HG03342 (cell line): ENCODE measurements at regions not wholly inside any gene's neighbourhood (a gene's known extent, or its start where the extent isn't known, plus 50 kb on each side); places are given as distances from the start of the nearest gene placed in this dataset.
"Not testable (repeated sequence)": the region's sequence is repeated elsewhere in the genome, so short reads cannot be mapped to it uniquely, and the experiment has no call there.

Experiments
- ATAC-seq: cut with Tn5 transposase; IDR thresholded peaks from one replicate; pipeline ENCODE4 v1.9.1; 2021; ENCODE audit warnings: mild to moderate bottlenecking, moderate library complexity; ENCODE audit not compliant: unreplicated experiment

GRCh38 chr10:2813286-2813685 lies 254.1 kb upstream of the PFKP start:
- no peak for ATAC-seq

GRCh38 chr10:2812631-2813030 lies 254.7 kb upstream of the PFKP start:
- ATAC-seq, result no peak

GRCh38 chr10:2800178-2800577 lies 267.2 kb upstream of the PFKP start:
- no peak for ATAC-seq

- no peak for ATAC-seq
These were observed 268.9 kb upstream of the PFKP start for GRCh38 chr10:2798336-2799022.

GRCh38 chr10:2791774-2792443 lies 275.4 kb upstream of the PFKP start:
- ATAC-seq, result no peak

- no peak for ATAC-seq
These were observed 276.8 kb upstream of the PFKP start for GRCh38 chr10:2790396-2791188.

- no peak for ATAC-seq
These were observed 281.1 kb upstream of the PFKP start for GRCh38 chr10:2786251-2786650.

- no peak for ATAC-seq
These were observed 282.6 kb upstream of the PFKP start for GRCh38 chr10:2784766-2785165.

- ATAC-seq, result no peak
These were observed 284.4 kb upstream of the PFKP start for GRCh38 chr10:2782950-2783349.

GRCh38 chr10:2782265-2782664 lies 285.1 kb upstream of the PFKP start:
- ATAC-seq, result no peak

- no peak for ATAC-seq
These were observed 289.5 kb upstream of the PFKP start for GRCh38 chr10:2777666-2778355.

GRCh38 chr10:2772816-2773631 lies 294.3 kb upstream of the PFKP start:
- no peak for ATAC-seq

GRCh38 chr10:2772135-2772534 lies 295.2 kb upstream of the PFKP start:
- ATAC-seq, result no peak

GRCh38 chr10:2767293-2767692 lies 300.1 kb upstream of the PFKP start:
- not testable (repeated sequence) for ATAC-seq

- ATAC-seq, result no peak
These were observed 305.4 kb upstream of the PFKP start for GRCh38 chr10:2761971-2762370.

- ATAC-seq, result no peak
These were observed 306.0 kb upstream of the PFKP start for GRCh38 chr10:2761311-2761710.

GRCh38 chr10:2760736-2761135 lies 306.6 kb upstream of the PFKP start:
- ATAC-seq, result no peak

GRCh38 chr10:2759233-2759632 lies 308.1 kb upstream of the PFKP start:
- ATAC-seq, result no peak

- no peak for ATAC-seq
These were observed 312.4 kb upstream of the PFKP start for GRCh38 chr10:2754943-2755342.

- no peak for ATAC-seq
These were observed 319.1 kb upstream of the PFKP start for GRCh38 chr10:2748287-2748686.
